B cell (primary cell): ENCODE measurements at regions not wholly inside any gene's neighbourhood (a gene's known extent, or its start where the extent isn't known, plus 50 kb on each side); places are given as distances from the start of the nearest gene placed in this dataset.

Experiments
- EZH2 ChIP-seq: IDR thresholded peaks from 2 replicates; pipeline ENCODE4 v1.6.1; 2012; ENCODE audit warnings: borderline replicate concordance, low read depth, mild to moderate bottlenecking, moderate library complexity, low read length; ENCODE audit not compliant: insufficient read depth, poor library complexity, severe bottlenecking
- TF ChIP-seq, protein P1 (sequence below): fragments of 200-600 bp; IDR thresholded peaks from one replicate; pipeline ENCODE4 v1.8.0; 2022; ENCODE audit warnings: antibody characterized with exemption, mild to moderate bottlenecking

- TF ChIP-seq, protein P1, sequence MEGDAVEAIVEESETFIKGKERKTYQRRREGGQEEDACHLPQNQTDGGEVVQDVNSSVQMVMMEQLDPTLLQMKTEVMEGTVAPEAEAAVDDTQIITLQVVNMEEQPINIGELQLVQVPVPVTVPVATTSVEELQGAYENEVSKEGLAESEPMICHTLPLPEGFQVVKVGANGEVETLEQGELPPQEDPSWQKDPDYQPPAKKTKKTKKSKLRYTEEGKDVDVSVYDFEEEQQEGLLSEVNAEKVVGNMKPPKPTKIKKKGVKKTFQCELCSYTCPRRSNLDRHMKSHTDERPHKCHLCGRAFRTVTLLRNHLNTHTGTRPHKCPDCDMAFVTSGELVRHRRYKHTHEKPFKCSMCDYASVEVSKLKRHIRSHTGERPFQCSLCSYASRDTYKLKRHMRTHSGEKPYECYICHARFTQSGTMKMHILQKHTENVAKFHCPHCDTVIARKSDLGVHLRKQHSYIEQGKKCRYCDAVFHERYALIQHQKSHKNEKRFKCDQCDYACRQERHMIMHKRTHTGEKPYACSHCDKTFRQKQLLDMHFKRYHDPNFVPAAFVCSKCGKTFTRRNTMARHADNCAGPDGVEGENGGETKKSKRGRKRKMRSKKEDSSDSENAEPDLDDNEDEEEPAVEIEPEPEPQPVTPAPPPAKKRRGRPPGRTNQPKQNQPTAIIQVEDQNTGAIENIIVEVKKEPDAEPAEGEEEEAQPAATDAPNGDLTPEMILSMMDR, result no peak
- TF ChIP-seq EZH2, result no peak
Measured at GRCh38 chr18:71326826-71327225, 1038.0 kb downstream of the SOCS6 start.
